Peyer's patch (tissue), 4 donors: ENCODE measurements at regions not wholly inside any gene's neighbourhood (a gene's known extent, or its start where the extent isn't known, plus 50 kb on each side); places are given as distances from the start of the nearest gene placed in this dataset.

Source experiments
- CTCF ChIP-seq, 6 experiments: fragments of 450-650 bp in 4 of 6; fragments of 200-600 bp in 2 of 6; sonication (generic) in 1 of 6; IDR thresholded peaks; one replicate each; pipeline ENCODE4 v1.5.1; 2017 to 2019; ENCODE audit warnings: antibody characterized with exemption in 6 of 6, mild to moderate bottlenecking in 3 of 6, moderate library complexity in 1 of 6
- POLR2A ChIP-seq, 2 donors: fragments of 450-650 bp; IDR thresholded peaks; one replicate each; pipeline ENCODE4 v1.5.1; 2017; ENCODE audit warnings: antibody characterized with exemption in 2 of 2, mild to moderate bottlenecking in 2 of 2, moderate library complexity in 2 of 2

- TF ChIP-seq CTCF (IDR thresholded peaks at IDR 0.05) (no peak), POLR2A (IDR thresholded peaks at IDR 0.05) (no peak)
Measured at GRCh38 chr18:73697353-73697752, 450.3 kb downstream of the FBXO15 start.
